NB4 (cell line): ENCODE measurements at regions not wholly inside any gene's neighbourhood (a gene's known extent, or its start where the extent isn't known, plus 50 kb on each side); places are given as distances from the start of the nearest gene placed in this dataset.

Experiments
- MYC ChIP-seq: IDR thresholded peaks from 2 replicates; pipeline ENCODE4 v1.6.1; 2011; ENCODE audit warnings: low read depth, low read length
- POLR2A ChIP-seq: IDR thresholded peaks from 2 replicates; pipeline ENCODE4 v1.6.1; 2011; ENCODE audit warnings: mild to moderate bottlenecking; ENCODE audit not compliant: insufficient read length; ENCODE audit errors: extremely low read depth
- TF ChIP-seq, protein P1 (sequence below): IDR thresholded peaks from one replicate; pipeline ENCODE4 v1.5.1; 2012; ENCODE audit warnings: low read depth, low read length
- TF ChIP-seq, protein P2 (sequence below): IDR thresholded peaks from 2 replicates; pipeline ENCODE4 v1.6.1; 2011; ENCODE audit warnings: low read depth, low read length

DNA sequence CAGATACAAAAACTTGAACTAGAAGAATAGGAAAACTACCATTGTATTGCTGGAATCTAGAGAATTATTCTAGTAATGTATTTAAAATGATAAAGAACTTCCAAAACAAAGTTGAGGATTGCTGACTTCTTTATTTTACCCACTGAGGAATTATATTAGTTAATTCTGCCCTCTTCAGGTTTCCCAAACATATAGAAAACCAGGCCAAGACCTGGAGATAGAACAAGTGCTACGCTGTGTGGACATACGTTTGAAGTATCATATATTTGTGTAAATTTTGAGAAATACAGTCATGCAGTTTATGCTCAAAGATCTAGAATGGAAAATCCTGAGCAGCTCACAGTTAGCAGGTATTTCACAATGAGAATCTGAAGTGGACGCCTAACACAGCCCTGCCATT, 162.3 kb upstream of the CYLC2 start:
- TF ChIP-seq POLR2A, result no peak
- TF ChIP-seq, protein P1, sequence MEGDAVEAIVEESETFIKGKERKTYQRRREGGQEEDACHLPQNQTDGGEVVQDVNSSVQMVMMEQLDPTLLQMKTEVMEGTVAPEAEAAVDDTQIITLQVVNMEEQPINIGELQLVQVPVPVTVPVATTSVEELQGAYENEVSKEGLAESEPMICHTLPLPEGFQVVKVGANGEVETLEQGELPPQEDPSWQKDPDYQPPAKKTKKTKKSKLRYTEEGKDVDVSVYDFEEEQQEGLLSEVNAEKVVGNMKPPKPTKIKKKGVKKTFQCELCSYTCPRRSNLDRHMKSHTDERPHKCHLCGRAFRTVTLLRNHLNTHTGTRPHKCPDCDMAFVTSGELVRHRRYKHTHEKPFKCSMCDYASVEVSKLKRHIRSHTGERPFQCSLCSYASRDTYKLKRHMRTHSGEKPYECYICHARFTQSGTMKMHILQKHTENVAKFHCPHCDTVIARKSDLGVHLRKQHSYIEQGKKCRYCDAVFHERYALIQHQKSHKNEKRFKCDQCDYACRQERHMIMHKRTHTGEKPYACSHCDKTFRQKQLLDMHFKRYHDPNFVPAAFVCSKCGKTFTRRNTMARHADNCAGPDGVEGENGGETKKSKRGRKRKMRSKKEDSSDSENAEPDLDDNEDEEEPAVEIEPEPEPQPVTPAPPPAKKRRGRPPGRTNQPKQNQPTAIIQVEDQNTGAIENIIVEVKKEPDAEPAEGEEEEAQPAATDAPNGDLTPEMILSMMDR, result no peak
- TF ChIP-seq MYC, result no peak
- TF ChIP-seq, protein P2, sequence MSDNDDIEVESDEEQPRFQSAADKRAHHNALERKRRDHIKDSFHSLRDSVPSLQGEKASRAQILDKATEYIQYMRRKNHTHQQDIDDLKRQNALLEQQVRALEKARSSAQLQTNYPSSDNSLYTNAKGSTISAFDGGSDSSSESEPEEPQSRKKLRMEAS, result no peak
